HepG2 (cell line): ENCODE measurements at regions not wholly inside any gene's neighbourhood (a gene's known extent, or its start where the extent isn't known, plus 50 kb on each side); places are given as distances from the start of the nearest gene placed in this dataset.

Experiments used
- ATAC-seq: fragments of 200-7000 bp; cut with Tn5 transposase; 3 replicates; pipeline ENCODE4 v1.9.1; 2020; ENCODE audit warnings: mild to moderate bottlenecking, moderate library complexity
- BruUV-seq: library from RNA; stranded (reverse); fragments of 400-500 nt; replicated peaks from 2 replicates; lab custom pipeline; 2021; lab: Mats Ljungman, UMichigan
- CTCF ChIA-PET: fragments of 300-600 bp; formaldehyde crosslinking; extraction: SDS; loops from one replicate; lab custom pipeline; 2021; ENCODE audit warnings: low total read pairs, inconsistent platforms, low intra/inter-chr PET ratio; lab: Yijun Ruan, JAX
- POLR2A ChIA-PET: fragments of 350-600 bp; sonication (Branson Sonifier 250); formaldehyde crosslinking; loops from one replicate; lab custom pipeline; 2020; ENCODE audit warnings: antibody characterized with exemption, inconsistent platforms; lab: Yijun Ruan, JAX
- DNase-seq: peaks from one replicate; pipeline ENCODE4 v3.0.0-alpha.2; 2015; ENCODE audit warnings: low spot score
- FAIRE-seq: peaks from 3 replicates; lab custom pipeline; 2011; peaks lifted over from hg19 to GRCh38; lab: Jason Lieb, UNC
- H2AFZ ChIP-seq: one replicate; pipeline ENCODE4 v1.6.1; 2011; ENCODE audit warnings: low read length, inconsistent platforms
- H3K27ac ChIP-seq: fragments of 300-600 bp; 3 replicates; pipeline ENCODE4 v1.8.0; 2011; ENCODE audit warnings: mixed run types, mild to moderate bottlenecking, mixed read lengths, low read length, inconsistent platforms; ENCODE audit not compliant: insufficient read depth; ENCODE audit errors: extremely low read length
- H3K27me3 ChIP-seq, 2 experiments: fragments of 200-600 bp in 1 of 2; 2 replicates in 1 of 2; 3 replicates in 1 of 2; pipeline versions ENCODE4 v1.6.0 to v1.8.0; 2011; ENCODE audit warnings: low read length in 2 of 2, mild to moderate bottlenecking in 2 of 2, moderate library complexity in 2 of 2, inconsistent platforms in 1 of 2; ENCODE audit not compliant: insufficient read depth in 2 of 2, control insufficient read depth in 1 of 2
- H3K36me3 ChIP-seq, 2 experiments: fragments of 200-600 bp in 1 of 2; replicated peaks in 1 of 2; 2 replicates in 1 of 2; 3 replicates in 1 of 2; pipeline versions ENCODE4 v1.5.1 to v1.8.0; 2011; ENCODE audit warnings: low read length in 2 of 2, inconsistent platforms in 1 of 2; ENCODE audit not compliant: insufficient read depth in 2 of 2, control insufficient read depth in 1 of 2
- H3K4me1 ChIP-seq: 2 replicates; pipeline ENCODE4 v1.5.1; 2012; ENCODE audit warnings: low read length, inconsistent platforms; ENCODE audit not compliant: insufficient read depth
- H3K4me2 ChIP-seq: 2 replicates; pipeline ENCODE4 v1.6.0; 2011; ENCODE audit warnings: low read depth, low read length, inconsistent platforms
- H3K4me3 ChIP-seq, 3 experiments: fragments of 200-600 bp in 1 of 3; sonication (generic), shearing (Covaris generic) in 1 of 3; replicated peaks in 1 of 3; 2 replicates each; pipeline ENCODE4 v1.5.1; 2011 to 2016; ENCODE audit warnings: low read length in 3 of 3, inconsistent platforms in 2 of 3, low read depth in 2 of 3, mild to moderate bottlenecking in 2 of 3, control low read depth in 1 of 3, mixed read lengths in 1 of 3; ENCODE audit not compliant: insufficient read depth in 1 of 3
- H3K79me2 ChIP-seq: one replicate; pipeline ENCODE4 v1.6.1; 2011; ENCODE audit warnings: low read length, inconsistent platforms; ENCODE audit not compliant: insufficient read depth
- H3K9ac ChIP-seq: 2 replicates; pipeline ENCODE4 v1.6.0; 2011; ENCODE audit warnings: mild to moderate bottlenecking, low read depth, low read length, inconsistent platforms; ENCODE audit not compliant: insufficient read depth
- H3K9me3 ChIP-seq: 2 replicates; pipeline ENCODE4 v1.5.1; 2012; ENCODE audit warnings: mild to moderate bottlenecking, low read length
- H4K20me1 ChIP-seq: 2 replicates; pipeline ENCODE4 v1.6.0; 2011; ENCODE audit warnings: inconsistent platforms, mild to moderate bottlenecking, low read length, moderate library complexity; ENCODE audit not compliant: insufficient read depth
- CBX1 ChIP-seq: IDR thresholded peaks from one replicate; pipeline ENCODE4 v1.6.1; 2016; ENCODE audit warnings: antibody characterized with exemption, low read depth
- HNRNPLL ChIP-seq: fragments of 200-400 bp; formaldehyde crosslinking; IDR thresholded peaks from 2 replicates; pipeline ENCODE4 v1.6.1; 2017; ENCODE audit warnings: mild to moderate bottlenecking, low read depth, low read length; ENCODE audit not compliant: poor library complexity, severe bottlenecking
- MAFF ChIP-seq: IDR thresholded peaks from 2 replicates; pipeline ENCODE4 v1.6.1; 2011; ENCODE audit warnings: low read depth, low read length, improper control_type of control experiment
- MAFK ChIP-seq, 2 experiments: IDR thresholded peaks in 1 of 2; conservative IDR thresholded peaks in 1 of 2; 2 replicates each; pipeline ENCODE4 v1.6.1; 2011; ENCODE audit warnings: improper control_type of control experiment in 2 of 2, low read length in 2 of 2
- RFXAP ChIP-seq: sonication (generic); formaldehyde crosslinking; IDR thresholded peaks from 2 replicates; pipeline ENCODE4 v1.4.0; 2020; ENCODE audit warnings: missing genetic modification reagents, borderline replicate concordance
- SYNCRIP ChIP-seq: fragments of 200-400 bp; formaldehyde crosslinking; IDR thresholded peaks from 2 replicates; pipeline ENCODE4 v1.6.1; 2018; ENCODE audit warnings: mild to moderate bottlenecking, low read depth, low read length; ENCODE audit not compliant: insufficient read depth
- ZNF142 ChIP-seq: sonication (generic); formaldehyde crosslinking; IDR thresholded peaks from 2 replicates; pipeline ENCODE4 v1.4.0; 2020; ENCODE audit warnings: missing genetic modification reagents
- WGBS: methylation state at CpG from one replicate; pipeline ENCODE4 v1.1.6; 2017; ENCODE audit warnings: low lambda C conversion rate; 5-methylcytosine and 5-hydroxymethylcytosine counted together
- in situ Hi-C: cut with HindIII; loops from 2 replicates; pipeline ENCODE4 v1.10.0; 2017; ENCODE audit warnings: low pct_unique_long_range_greater_than_20kb; ENCODE audit not compliant: extremely low pct_ligation_motif_present
- intact Hi-C: fragments of 100-400 bp; cut with micrococcal nuclease; formaldehyde crosslinking; loops from one replicate; pipeline ENCODE4 v1.10.0; 2022; ENCODE audit not compliant: unreplicated experiment

GRCh38 chr5:63089147-63089546 is 510.5 kb downstream of the LRRC70 start:
- intact Hi-C loops: no loop called here
- 0 out of 2 replicates have a peak, but pooled peaks cover 7% of the 10 kb centered on the region for H3K9me3 ChIP-seq
- H3K4me3 ChIP-seq: no peak overlapping the region
- DNase-seq (no peak), FAIRE-seq (no peak), ATAC-seq (no peak)
- no peak overlapping the region for H3K27ac ChIP-seq
- ChIA-PET POLR2A (no interaction called here), CTCF (no interaction called here)
- no peaks in the 10 kb centered on the region for H4K20me1 ChIP-seq
- no peaks in the 10 kb centered on the region for H3K36me3 ChIP-seq
- BruUV-seq: no TSS peak
- WGBS: 0% methylated on average over 1 of the region's 1 CpG
- no peaks in the 10 kb centered on the region for H3K79me2 ChIP-seq
- no peak overlapping the region for H2AFZ ChIP-seq
- H3K9ac ChIP-seq: no peak overlapping the region
- H3K4me2 ChIP-seq: no peak overlapping the region
- H3K27me3 ChIP-seq: no peaks in the 10 kb centered on the region
- H3K4me1 ChIP-seq: no peaks in the 10 kb centered on the region
- TF ChIP-seq RFXAP (CRISPR knock-in tag) (no peak), ZNF142 (CRISPR knock-in tag) (no peak), CBX1 (no peak), MAFF (peak; percentile 46; the same call in 1 of the 2 replicates), MAFK (conservative IDR thresholded peaks at IDR 0.05 in 1 of 2, IDR thresholded peaks at IDR 0.05 in 1 of 2; ENCODE audit: low read length in 2 of 2) (peak; percentile 14 to 76; a peak in 2 of 4 replicates), HNRNPLL (no peak), SYNCRIP (no peak)
- in situ Hi-C loops: no loop called here
